LNCaP clone FGC (cell line): ENCODE measurements at regions not wholly inside any gene's neighbourhood (a gene's known extent, or its start where the extent isn't known, plus 50 kb on each side); places are given as distances from the start of the nearest gene placed in this dataset.

Experiments used
- DNase-seq: peaks from one replicate; pipeline ENCODE4 v3.0.0-alpha.2; 2011; ENCODE audit warnings: low read depth
- H3K4me3 ChIP-seq: 2 replicates; pipeline ENCODE4 v1.5.1; 2011; ENCODE audit warnings: mild to moderate bottlenecking, low read depth, low read length, control low read depth
- TF ChIP-seq, protein P1 (sequence below): IDR thresholded peaks from 2 replicates; pipeline ENCODE4 v1.5.1; 2012; ENCODE audit warnings: mild to moderate bottlenecking; ENCODE audit not compliant: control insufficient read depth, insufficient read depth; ENCODE audit errors: extremely low read depth

DNA sequence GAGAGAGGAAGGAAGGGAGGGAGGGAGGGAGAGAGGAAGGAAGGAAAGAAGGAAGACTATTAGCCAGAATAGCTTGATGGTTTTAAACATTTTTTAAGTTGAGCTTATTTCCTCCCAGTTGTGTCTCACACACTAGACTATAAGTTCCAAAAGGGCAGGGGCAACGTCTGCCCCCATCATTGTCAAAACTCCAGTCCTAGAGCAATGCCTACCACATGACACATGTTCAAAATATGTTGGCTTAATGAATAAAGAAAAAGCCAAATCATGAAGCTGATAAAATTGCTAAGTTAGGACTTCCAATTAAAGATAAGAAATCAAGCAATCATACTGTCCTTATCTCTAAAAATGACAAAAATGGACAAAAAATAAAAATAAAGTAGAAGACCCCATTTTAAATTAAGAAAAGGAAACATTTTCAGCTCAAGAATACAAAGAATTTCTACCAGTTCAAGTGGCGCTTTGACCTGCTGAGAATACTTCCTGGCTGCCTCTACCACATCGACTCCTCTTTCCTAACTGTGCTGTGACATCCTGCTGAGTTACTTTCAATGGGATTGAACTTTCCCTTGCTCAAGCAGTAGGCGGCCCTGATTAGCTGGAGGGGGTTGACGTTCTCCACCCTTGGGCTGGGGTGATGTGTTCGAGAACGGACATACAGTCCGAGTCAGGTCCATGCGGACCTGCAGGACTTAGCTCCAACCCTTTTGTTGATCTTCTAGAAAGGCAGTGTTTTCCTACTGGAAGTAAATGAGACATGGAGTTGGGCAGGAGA lies 283.9 kb upstream of the FOXQ1 start:
- no peak for DNase-seq
- H3K4me3 ChIP-seq = no peak overlapping the region
- TF ChIP-seq, protein P1, sequence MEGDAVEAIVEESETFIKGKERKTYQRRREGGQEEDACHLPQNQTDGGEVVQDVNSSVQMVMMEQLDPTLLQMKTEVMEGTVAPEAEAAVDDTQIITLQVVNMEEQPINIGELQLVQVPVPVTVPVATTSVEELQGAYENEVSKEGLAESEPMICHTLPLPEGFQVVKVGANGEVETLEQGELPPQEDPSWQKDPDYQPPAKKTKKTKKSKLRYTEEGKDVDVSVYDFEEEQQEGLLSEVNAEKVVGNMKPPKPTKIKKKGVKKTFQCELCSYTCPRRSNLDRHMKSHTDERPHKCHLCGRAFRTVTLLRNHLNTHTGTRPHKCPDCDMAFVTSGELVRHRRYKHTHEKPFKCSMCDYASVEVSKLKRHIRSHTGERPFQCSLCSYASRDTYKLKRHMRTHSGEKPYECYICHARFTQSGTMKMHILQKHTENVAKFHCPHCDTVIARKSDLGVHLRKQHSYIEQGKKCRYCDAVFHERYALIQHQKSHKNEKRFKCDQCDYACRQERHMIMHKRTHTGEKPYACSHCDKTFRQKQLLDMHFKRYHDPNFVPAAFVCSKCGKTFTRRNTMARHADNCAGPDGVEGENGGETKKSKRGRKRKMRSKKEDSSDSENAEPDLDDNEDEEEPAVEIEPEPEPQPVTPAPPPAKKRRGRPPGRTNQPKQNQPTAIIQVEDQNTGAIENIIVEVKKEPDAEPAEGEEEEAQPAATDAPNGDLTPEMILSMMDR = no peak

DNA sequence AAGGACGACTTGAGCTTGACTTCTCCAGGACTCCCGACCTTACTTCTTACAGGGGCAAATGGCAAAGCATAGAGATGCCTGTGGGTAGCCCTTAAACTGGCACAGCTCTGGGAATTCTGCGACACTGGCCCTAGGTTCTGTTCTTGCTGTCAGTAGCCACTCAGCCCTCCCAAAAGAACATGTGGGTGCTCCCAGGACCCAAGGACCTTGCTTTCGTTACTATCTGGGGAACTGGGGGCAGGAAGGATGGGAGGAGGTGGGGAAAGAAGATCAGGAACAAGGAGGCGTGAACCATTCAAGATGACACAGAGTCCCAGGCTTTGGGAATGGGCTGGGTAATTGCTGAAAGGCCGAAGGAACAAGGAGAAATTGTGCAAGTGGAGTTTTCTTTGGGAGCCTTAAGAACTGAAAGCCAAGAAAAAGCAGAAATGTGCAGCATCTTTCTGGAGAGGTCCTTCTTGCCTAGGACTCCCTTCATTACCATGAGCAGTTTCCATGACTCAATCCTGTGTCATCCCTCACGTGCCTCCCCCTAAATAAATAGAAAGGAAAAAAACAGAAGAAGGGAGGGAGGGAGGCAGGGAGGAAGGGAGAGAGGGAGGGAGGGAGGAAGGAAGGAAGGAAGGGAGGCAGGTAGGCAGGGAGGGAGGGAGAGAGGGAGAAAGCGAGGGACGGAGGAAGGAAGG lies 284.6 kb upstream of the FOXQ1 start:
- TF ChIP-seq, protein P1 = no peak
- no peak overlapping the region for H3K4me3 ChIP-seq
- no peak for DNase-seq

DNA sequence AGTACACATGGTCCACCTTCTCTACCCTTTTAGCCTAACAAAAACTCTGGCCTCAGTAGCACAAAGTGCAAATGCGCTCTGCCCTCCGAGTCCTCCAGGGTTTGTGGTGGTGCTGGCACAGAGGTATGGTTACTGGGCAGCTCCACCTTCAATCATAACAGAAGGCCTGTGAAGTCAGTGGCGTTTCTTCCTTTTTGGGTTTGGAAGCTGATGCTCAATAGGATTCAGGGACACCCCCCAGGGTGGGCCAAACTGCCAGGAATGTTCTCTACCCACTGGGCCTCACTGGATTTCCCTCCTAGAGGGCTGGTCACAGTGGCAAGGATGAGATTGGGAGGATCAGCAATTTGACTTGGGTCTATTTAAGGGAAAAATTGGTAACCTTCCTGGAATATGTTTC lies 286.1 kb upstream of the FOXQ1 start:
- no peak for DNase-seq
- no peak overlapping the region for H3K4me3 ChIP-seq
- TF ChIP-seq, protein P1 = no peak

DNA sequence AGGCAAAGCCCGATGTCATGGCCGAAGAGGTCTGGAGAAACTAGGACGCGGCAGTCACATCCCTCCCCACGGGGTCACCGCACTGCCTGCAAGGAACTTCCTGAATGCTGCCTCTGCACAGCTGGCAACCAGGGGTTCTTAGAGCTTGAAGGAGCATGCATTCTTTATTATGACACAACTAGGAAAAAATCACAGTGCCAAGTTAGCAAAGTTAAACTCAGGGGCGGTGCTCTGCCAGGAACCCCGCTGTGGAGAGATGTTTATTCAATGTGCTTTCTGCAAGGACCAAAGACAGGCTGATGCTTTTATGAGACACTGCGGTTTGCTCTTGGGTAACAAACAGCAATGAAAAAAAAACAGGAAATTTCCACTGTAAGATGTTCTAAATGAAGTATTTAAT lies 287.3 kb upstream of the FOXQ1 start:
- no peak overlapping the region for H3K4me3 ChIP-seq
- TF ChIP-seq, protein P1 = no peak
- DNase-seq = peak; percentile 85

DNA sequence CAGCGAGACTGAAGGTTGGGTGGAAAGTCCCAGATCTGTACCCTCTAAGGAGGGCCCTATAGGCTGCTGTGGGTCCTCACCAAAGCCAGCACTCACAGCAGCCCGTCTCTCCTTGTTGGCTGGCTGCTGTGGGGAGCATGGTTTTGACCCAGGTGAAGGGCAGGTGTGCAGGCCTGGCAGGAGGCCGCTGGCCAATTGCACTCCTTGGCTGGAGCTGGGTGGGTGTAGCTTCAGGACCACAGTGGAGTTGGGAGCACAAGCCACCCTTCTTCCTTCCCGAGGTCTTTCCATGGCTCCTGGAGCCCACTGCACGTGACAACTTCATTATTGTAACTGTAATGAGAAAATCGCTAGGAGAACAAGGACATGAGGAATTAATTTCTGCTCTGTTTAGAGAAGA lies 287.7 kb upstream of the FOXQ1 start:
- TF ChIP-seq, protein P1 = no peak
- H3K4me3 ChIP-seq = no peak overlapping the region
- DNase-seq = no peak

DNA sequence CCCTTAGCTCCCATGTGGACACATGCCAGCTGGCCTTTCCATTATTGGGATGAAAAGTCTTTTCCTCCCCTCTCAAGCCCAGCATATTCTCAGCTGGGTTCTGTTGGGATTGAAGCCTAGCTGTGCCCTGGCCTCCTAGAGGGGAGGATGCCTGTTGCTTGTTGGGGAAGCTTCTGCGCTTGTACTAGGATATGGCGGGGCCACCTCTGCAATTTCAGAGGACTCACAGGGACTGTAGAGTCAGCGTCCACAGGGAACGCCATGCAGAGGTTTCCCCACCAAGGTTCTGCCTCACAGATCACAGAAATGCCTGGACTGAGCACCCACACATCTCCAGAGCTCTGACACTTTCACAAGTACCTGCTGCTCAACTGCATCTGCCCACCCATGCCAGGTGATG lies 288.7 kb upstream of the FOXQ1 start:
- H3K4me3 ChIP-seq = no peak overlapping the region
- DNase-seq = no peak
- TF ChIP-seq, protein P1 = no peak
